ENCODE measurements at regions not wholly inside any gene's neighbourhood (a gene's known extent, or its start where the extent isn't known, plus 50 kb on each side); places are given as distances from the start of the nearest gene placed in this dataset.

- in situ Hi-C loops (cut with MboI) (no loop called here), intact Hi-C loops (cut with micrococcal nuclease) (no loop called here)
- 22% methylated on average over 2 of the region's 2 CpGs for WGBS (ENCODE audit: insufficient coverage, low coverage, missing lambda C conversion rate)
- no peaks in the 10 kb centered on the region for H3K9me3 ChIP-seq (replicated peaks; ENCODE audit: control insufficient read depth, insufficient read depth, low read depth, low read length)
- no peak overlapping the region for H3K27ac ChIP-seq (ENCODE audit: extremely low read depth, low read depth, low read length)
- no peak overlapping the region for H3K4me2 ChIP-seq (ENCODE audit: insufficient read depth, low read length)
- no peaks in the 10 kb centered on the region for H3K27me3 ChIP-seq (ENCODE audit: control insufficient read depth in 2 of 2, insufficient read depth in 2 of 2, low read length in 2 of 2)
- 0 out of 3 replicates have a peak, but pooled peaks cover 3% of the 10 kb centered on the region for H3K79me2 ChIP-seq (ENCODE audit: control insufficient read depth, insufficient read depth, low read length)
- DNase-seq (ENCODE audit: extremely low read depth in 1 of 4, low spot score in 3 of 4), result no peak
- no peaks in the 10 kb centered on the region for H3K9me1 ChIP-seq (ENCODE audit: control insufficient read depth, insufficient read depth, low read length)
- H3K9ac ChIP-seq (ENCODE audit: insufficient read depth in 1 of 2, low read depth in 2 of 2, low read length in 2 of 2), result no peak overlapping the region
- no peak for ATAC-seq
- no peak for FAIRE-seq
- H3K4me1 ChIP-seq (replicated peaks in 1 of 2; ENCODE audit: control insufficient read depth in 2 of 2, insufficient read depth in 2 of 2, low read length in 2 of 2), result no peaks in the 10 kb centered on the region
- H3K4me3 ChIP-seq, result no peak overlapping the region
- no peak overlapping the region for H2AFZ ChIP-seq (ENCODE audit: low read depth, low read length)
- ChIA-PET CTCF (ENCODE audit: low intra/inter-chr PET ratio) (no interaction called here), POLR2A (no interaction called here)
- no peaks in the 10 kb centered on the region for H3K36me3 ChIP-seq (ENCODE audit: control insufficient read depth, insufficient read depth, low read length)
- H4K20me1 ChIP-seq (replicated peaks; ENCODE audit: control insufficient read depth, insufficient read depth, low read length), result no peaks in the 10 kb centered on the region
- no TSS peak for BruUV-seq (replicated peaks)
- TF ChIP-seq ELK1 (CRISPR knock-in tag; IDR thresholded peaks at IDR 0.05) (no peak), ZBTB9 (CRISPR knock-in tag; IDR thresholded peaks at IDR 0.05) (no peak)
Observed at GRCh38 chr4:141340458-141340857, 119.8 kb downstream of the ZNF330 start.

- Histone ChIP-seq H3K9ac (ENCODE audit: insufficient read depth in 1 of 2, low read depth in 2 of 2, low read length in 2 of 2) (no peak overlapping the region), H3K27me3 (ENCODE audit: control insufficient read depth in 2 of 2, insufficient read depth in 2 of 2, low read length in 2 of 2) (no peaks in the 10 kb centered on the region), H3K4me1 (replicated peaks in 1 of 2; ENCODE audit: control insufficient read depth in 2 of 2, insufficient read depth in 2 of 2, low read length in 2 of 2) (peaks cover 0 to 4% of the 10 kb centered on the region in 2 experiments; a peak in 2 of 5 replicates), H3K79me2 (ENCODE audit: control insufficient read depth, insufficient read depth, low read length) (no peaks in the 10 kb centered on the region), H3K27ac (ENCODE audit: extremely low read depth, low read depth, low read length) (no peak overlapping the region), H3K4me2 (ENCODE audit: insufficient read depth, low read length) (no peak overlapping the region), H4K20me1 (replicated peaks; ENCODE audit: control insufficient read depth, insufficient read depth, low read length) (no peaks in the 10 kb centered on the region), H3K36me3 (ENCODE audit: control insufficient read depth, insufficient read depth, low read length) (no peaks in the 10 kb centered on the region), H3K9me1 (ENCODE audit: control insufficient read depth, insufficient read depth, low read length) (no peaks in the 10 kb centered on the region), H2AFZ (ENCODE audit: low read depth, low read length) (no peak overlapping the region), H3K9me3 (replicated peaks; ENCODE audit: control insufficient read depth, insufficient read depth, low read depth, low read length) (no peaks in the 10 kb centered on the region), H3K4me3 (no peak overlapping the region)
- peak; percentile 71 for FAIRE-seq
- DNase-seq (ENCODE audit: extremely low read depth in 1 of 4, low spot score in 3 of 4), result peak; percentile 16 to 35 (median 24)
- in situ Hi-C loops (cut with MboI) (no loop called here), intact Hi-C loops (cut with micrococcal nuclease) (no loop called here)
- WGBS (ENCODE audit: insufficient coverage, low coverage, missing lambda C conversion rate), result 0% methylated on average over 1 of the region's 1 CpG
- BruUV-seq (replicated peaks), result no TSS peak
- ChIA-PET CTCF (ENCODE audit: low intra/inter-chr PET ratio) (no interaction called here), POLR2A (interaction anchor here (0.6 to 1.7 kb wide), 2 partner anchors 14 to 1522 kb away, joined by 3 to 10 read pairs; no protein-coding TSS in a partner anchor)
- peak; percentile 85 for ATAC-seq
- TF ChIP-seq U2AF1 (optimal IDR thresholded peaks at IDR 0.05; ENCODE audit: low read depth, low read length) (no peak), POLR3G (IDR thresholded peaks at IDR 0.05; ENCODE audit: extremely low read depth, insufficient read length, insufficient replicate concordance) (no peak), CUX1 (CRISPR knock-in tag; IDR thresholded peaks at IDR 0.05) (no peak), TCF15 (CRISPR knock-in tag; IDR thresholded peaks at IDR 0.05) (no peak)
Observed at GRCh38 chr4:141346144-141346543, 125.4 kb downstream of the ZNF330 start.
